Ascending aorta (tissue), 2 donors: ENCODE measurements at regions not wholly inside any gene's neighbourhood (a gene's known extent, or its start where the extent isn't known, plus 50 kb on each side); places are given as distances from the start of the nearest gene placed in this dataset.

ENCODE experiments used
- DNase-seq, 2 donors: peaks; one replicate each; pipeline ENCODE4 v3.0.0-alpha.2; 2019; ENCODE audit warnings: low spot score in 2 of 2
- H3K27ac ChIP-seq, 2 donors: fragments of 200-600 bp; sonication (generic); one replicate each; pipeline ENCODE4 v1.5.1; 2016 to 2017; ENCODE audit warnings: mild to moderate bottlenecking in 1 of 2
- H3K27me3 ChIP-seq: fragments of 200-600 bp; sonication (generic); one replicate; pipeline ENCODE4 v1.5.1; 2017
- H3K36me3 ChIP-seq, 2 donors: fragments of 200-600 bp; sonication (generic); one replicate each; pipeline ENCODE4 v1.5.1; 2016
- H3K4me1 ChIP-seq, 2 donors: fragments of 200-600 bp; sonication (generic); one replicate each; pipeline ENCODE4 v1.5.1; 2016 to 2017; ENCODE audit warnings: mild to moderate bottlenecking in 1 of 2
- H3K4me3 ChIP-seq, 2 donors: fragments of 200-600 bp; sonication (generic); one replicate each; pipeline ENCODE4 v1.5.1; 2016 to 2017; ENCODE audit warnings: mild to moderate bottlenecking in 1 of 2
- H3K9me3 ChIP-seq, 2 donors: fragments of 200-600 bp; sonication (generic); one replicate each; pipeline ENCODE4 v1.5.1; 2016
- intact Hi-C: fragments of 100-400 bp; cut with DNase I; formaldehyde crosslinking; loops from one replicate; pipeline ENCODE4 v1.15.1; 2023
- TF ChIP-seq, protein P1 (sequence below), 3 experiments: fragments of 200-600 bp in 2 of 3; fragments of 450-650 bp in 1 of 3; sonication (generic) in 2 of 3; IDR thresholded peaks; one replicate each; pipeline ENCODE4 v1.5.1; 2016 to 2019; ENCODE audit warnings: antibody characterized with exemption in 3 of 3, mild to moderate bottlenecking in 1 of 3, moderate library complexity in 1 of 3

GRCh38 chr10:53236941-53237340 lies 464.4 kb upstream of the MBL2 start:
- H3K27me3 ChIP-seq, result no peaks in the 10 kb centered on the region
- H3K9me3 ChIP-seq, result no peaks in the 10 kb centered on the region
- no peaks in the 10 kb centered on the region for H3K4me1 ChIP-seq
- no peak for DNase-seq
- no peak overlapping the region for H3K27ac ChIP-seq
- TF ChIP-seq, protein P1, sequence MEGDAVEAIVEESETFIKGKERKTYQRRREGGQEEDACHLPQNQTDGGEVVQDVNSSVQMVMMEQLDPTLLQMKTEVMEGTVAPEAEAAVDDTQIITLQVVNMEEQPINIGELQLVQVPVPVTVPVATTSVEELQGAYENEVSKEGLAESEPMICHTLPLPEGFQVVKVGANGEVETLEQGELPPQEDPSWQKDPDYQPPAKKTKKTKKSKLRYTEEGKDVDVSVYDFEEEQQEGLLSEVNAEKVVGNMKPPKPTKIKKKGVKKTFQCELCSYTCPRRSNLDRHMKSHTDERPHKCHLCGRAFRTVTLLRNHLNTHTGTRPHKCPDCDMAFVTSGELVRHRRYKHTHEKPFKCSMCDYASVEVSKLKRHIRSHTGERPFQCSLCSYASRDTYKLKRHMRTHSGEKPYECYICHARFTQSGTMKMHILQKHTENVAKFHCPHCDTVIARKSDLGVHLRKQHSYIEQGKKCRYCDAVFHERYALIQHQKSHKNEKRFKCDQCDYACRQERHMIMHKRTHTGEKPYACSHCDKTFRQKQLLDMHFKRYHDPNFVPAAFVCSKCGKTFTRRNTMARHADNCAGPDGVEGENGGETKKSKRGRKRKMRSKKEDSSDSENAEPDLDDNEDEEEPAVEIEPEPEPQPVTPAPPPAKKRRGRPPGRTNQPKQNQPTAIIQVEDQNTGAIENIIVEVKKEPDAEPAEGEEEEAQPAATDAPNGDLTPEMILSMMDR (IDR thresholded peaks at IDR 0.05), result no peak
- intact Hi-C loops, result no loop called here
- no peaks in the 10 kb centered on the region for H3K36me3 ChIP-seq
- no peak overlapping the region for H3K4me3 ChIP-seq

DNA sequence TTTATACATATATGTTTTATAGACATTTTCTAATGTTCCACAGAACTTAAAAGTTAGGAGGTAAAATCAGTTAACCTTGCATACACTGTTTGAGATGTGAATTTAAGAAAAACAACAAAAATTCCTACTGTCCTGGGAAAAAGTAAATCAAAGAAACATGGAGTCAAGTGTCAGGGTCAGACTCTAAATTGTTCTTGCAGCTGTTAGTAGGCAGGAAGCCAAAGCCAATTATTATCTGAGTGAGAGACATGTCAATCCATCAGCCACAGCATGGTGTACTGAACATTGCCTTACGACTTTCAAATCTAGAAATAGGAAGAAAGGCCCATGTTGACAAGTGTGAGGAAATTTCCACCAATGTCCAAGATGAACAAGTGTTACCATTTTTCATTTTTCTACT lies 461.2 kb upstream of the MBL2 start:
- intact Hi-C loops, result no loop called here
- H3K9me3 ChIP-seq, result no peaks in the 10 kb centered on the region
- H3K4me1 ChIP-seq, result no peaks in the 10 kb centered on the region
- no peaks in the 10 kb centered on the region for H3K36me3 ChIP-seq
- TF ChIP-seq, protein P1 (IDR thresholded peaks at IDR 0.05), result no peak
- DNase-seq, result no peak
- no peak overlapping the region for H3K27ac ChIP-seq
- H3K4me3 ChIP-seq, result no peak overlapping the region
- no peaks in the 10 kb centered on the region for H3K27me3 ChIP-seq

GRCh38 chr10:53230651-53231050 lies 458.1 kb upstream of the MBL2 start:
- Histone ChIP-seq H3K36me3 (no peaks in the 10 kb centered on the region), H3K9me3 (no peaks in the 10 kb centered on the region)
- intact Hi-C loops, result no loop called here

DNA sequence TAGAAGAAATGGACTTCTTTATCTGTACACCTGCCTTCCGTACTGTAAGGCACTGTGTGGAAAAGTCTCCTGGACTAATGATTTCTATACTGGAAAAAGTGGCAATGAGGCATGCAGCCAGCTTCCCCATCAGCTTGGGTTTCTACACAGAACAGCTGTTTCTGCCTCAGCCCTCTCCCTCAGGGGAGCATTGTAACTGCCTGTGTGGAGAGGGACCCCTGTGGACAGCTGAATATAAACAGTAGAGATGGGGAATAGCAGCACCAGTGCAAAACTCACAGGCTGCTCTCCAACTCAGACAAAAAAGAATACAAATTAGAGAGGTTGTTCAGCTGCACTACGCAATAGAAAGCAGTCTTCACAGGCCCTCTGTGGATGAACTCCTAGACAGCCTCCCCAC lies 451.3 kb upstream of the MBL2 start:
- no peak overlapping the region for H3K27ac ChIP-seq
- DNase-seq, result no peak
- intact Hi-C loops, result no loop called here
- no peak overlapping the region for H3K4me3 ChIP-seq
- H3K27me3 ChIP-seq, result no peaks in the 10 kb centered on the region
- no peaks in the 10 kb centered on the region for H3K4me1 ChIP-seq
- H3K36me3 ChIP-seq, result no peaks in the 10 kb centered on the region
- no peaks in the 10 kb centered on the region for H3K9me3 ChIP-seq
- TF ChIP-seq, protein P1 (IDR thresholded peaks at IDR 0.05), result no peak

More at GRCh38 chr10:53230651-53231050, 458.1 kb upstream of the MBL2 start:
- Histone ChIP-seq H3K4me1 (no peaks in the 10 kb centered on the region), H3K27ac (no peak overlapping the region), H3K27me3 (no peaks in the 10 kb centered on the region), H3K4me3 (no peak overlapping the region)
- TF ChIP-seq, protein P1 (IDR thresholded peaks at IDR 0.05), result no peak
- no peak for DNase-seq

GRCh38 chr10:53222806-53223205 lies 450.2 kb upstream of the MBL2 start:
- Histone ChIP-seq H3K4me1 (no peaks in the 10 kb centered on the region), H3K27me3 (no peaks in the 10 kb centered on the region), H3K36me3 (no peaks in the 10 kb centered on the region), H3K9me3 (no peaks in the 10 kb centered on the region), H3K27ac (no peak overlapping the region), H3K4me3 (no peak overlapping the region)
- intact Hi-C loops, result no loop called here
- DNase-seq, result no peak
- TF ChIP-seq, protein P1 (IDR thresholded peaks at IDR 0.05), result no peak

- intact Hi-C loops, result no loop called here
- no peak overlapping the region for H3K27ac ChIP-seq
- H3K9me3 ChIP-seq, result no peaks in the 10 kb centered on the region
- no peak for DNase-seq
- no peaks in the 10 kb centered on the region for H3K4me1 ChIP-seq
- TF ChIP-seq, protein P1 (IDR thresholded peaks at IDR 0.05), result no peak
- no peaks in the 10 kb centered on the region for H3K27me3 ChIP-seq
- no peak overlapping the region for H3K4me3 ChIP-seq
- no peaks in the 10 kb centered on the region for H3K36me3 ChIP-seq
Observed at GRCh38 chr10:53209944-53210611, 437.5 kb upstream of the MBL2 start.
